CD8-positive, alpha-beta memory T cell (primary cell): ENCODE measurements at regions not wholly inside any gene's neighbourhood (a gene's known extent, or its start where the extent isn't known, plus 50 kb on each side); places are given as distances from the start of the nearest gene placed in this dataset.

Experiments
- CTCF ChIA-PET: fragments of 350-600 bp; sonication (Branson Sonifier 250); formaldehyde crosslinking; loops from one replicate; lab custom pipeline; 2021; ENCODE audit warnings: antibody characterized with exemption; lab: Charles Lee
- POLR2A ChIA-PET: fragments of 350-600 bp; sonication (Branson Sonifier 250); formaldehyde crosslinking; loops from one replicate; lab custom pipeline; 2021; ENCODE audit warnings: antibody characterized with exemption; lab: Charles Lee
- DNase-seq, 5 donors: peaks; one replicate each; pipeline versions ENCODE4 v3.0.0 to v3.0.0-alpha.2; 2020 to 2022; ENCODE audit warnings: mixed read lengths in 1 of 5
- H3K27ac ChIP-seq: one replicate; pipeline ENCODE4 v1.7.0; 2013; ENCODE audit warnings: low read depth, mild to moderate bottlenecking, low read length, moderate library complexity
- H3K27me3 ChIP-seq: 2 replicates; pipeline ENCODE4 v1.7.0; 2013; ENCODE audit warnings: low read length, mild to moderate bottlenecking; ENCODE audit not compliant: insufficient read depth, poor library complexity, severe bottlenecking
- H3K36me3 ChIP-seq: 2 replicates; pipeline ENCODE4 v1.7.0; 2013; ENCODE audit warnings: mild to moderate bottlenecking, low read length, moderate library complexity; ENCODE audit not compliant: insufficient read depth
- H3K4me1 ChIP-seq: 2 replicates; pipeline ENCODE4 v1.7.0; 2013; ENCODE audit warnings: mild to moderate bottlenecking, low read length, moderate library complexity; ENCODE audit not compliant: insufficient read depth
- H3K4me3 ChIP-seq: 2 replicates; pipeline ENCODE4 v1.7.0; 2013; ENCODE audit warnings: mild to moderate bottlenecking, low read length
- H3K9me3 ChIP-seq: 2 replicates; pipeline ENCODE4 v1.7.0; 2013; ENCODE audit warnings: mild to moderate bottlenecking, low read length
- H3K27ac Mint-ChIP-seq, 8 donors: one replicate each; pipeline ENCODE4 v1.8.0; 2020 to 2021; ENCODE audit warnings: mixed read lengths in 8 of 8, mild to moderate bottlenecking in 6 of 8, inconsistent platforms in 3 of 8, moderate library complexity in 3 of 8
- H3K27me3 Mint-ChIP-seq, 2 donors: one replicate each; pipeline ENCODE4 v1.8.0; 2020 to 2021; ENCODE audit warnings: mixed read lengths in 2 of 2, mild to moderate bottlenecking in 1 of 2, moderate library complexity in 1 of 2
- H3K36me3 Mint-ChIP-seq, 3 donors: one replicate each; pipeline ENCODE4 v1.8.0; 2020 to 2021; ENCODE audit warnings: mixed read lengths in 3 of 3, inconsistent platforms in 1 of 3, mild to moderate bottlenecking in 1 of 3
- H3K4me1 Mint-ChIP-seq, 3 donors: one replicate each; pipeline ENCODE4 v1.8.0; 2020 to 2021; ENCODE audit warnings: mixed read lengths in 3 of 3, inconsistent platforms in 1 of 3, mild to moderate bottlenecking in 1 of 3
- H3K4me3 Mint-ChIP-seq, 7 donors: one replicate each; pipeline ENCODE4 v1.8.0; 2020 to 2021; ENCODE audit warnings: mixed read lengths in 7 of 7, mild to moderate bottlenecking in 6 of 7, moderate library complexity in 4 of 7, inconsistent platforms in 2 of 7
- H3K9me3 Mint-ChIP-seq, 5 donors: one replicate each; pipeline ENCODE4 v1.8.0; 2020 to 2022; ENCODE audit warnings: mixed read lengths in 5 of 5, mild to moderate bottlenecking in 3 of 5, moderate library complexity in 2 of 5, inconsistent platforms in 1 of 5

- CTCF ChIA-PET, result no interaction called here
- peaks cover 10% of the 10 kb centered on the region for H3K4me1 ChIP-seq
- Mint-ChIP-seq H3K9me3 (peaks cover 0 to 7% (median 0%) of the 10 kb centered on the region in 5 donors), H3K27ac (no peak overlapping the region), H3K36me3 (peaks cover 0 to 2% (median 0%) of the 10 kb centered on the region in 3 donors), H3K4me3 (no peak overlapping the region), H3K4me1 (peaks cover 2 to 9% (median 4%) of the 10 kb centered on the region in 3 donors), H3K27me3 (peaks cover 0 to 2% of the 10 kb centered on the region in 2 donors)
- POLR2A ChIA-PET, result no interaction called here
- no peak overlapping the region for H3K4me3 ChIP-seq
- no peaks in the 10 kb centered on the region for H3K27me3 ChIP-seq
- DNase-seq, result peak in 1 of 5 donors; percentile 23
- no peaks in the 10 kb centered on the region for H3K9me3 ChIP-seq
- H3K27ac ChIP-seq, result no peak overlapping the region
- H3K36me3 ChIP-seq, result no peaks in the 10 kb centered on the region
These were observed 55.0 kb upstream of the ARHGAP32 start for GRCh38 chr11:129247135-129247534.

DNA sequence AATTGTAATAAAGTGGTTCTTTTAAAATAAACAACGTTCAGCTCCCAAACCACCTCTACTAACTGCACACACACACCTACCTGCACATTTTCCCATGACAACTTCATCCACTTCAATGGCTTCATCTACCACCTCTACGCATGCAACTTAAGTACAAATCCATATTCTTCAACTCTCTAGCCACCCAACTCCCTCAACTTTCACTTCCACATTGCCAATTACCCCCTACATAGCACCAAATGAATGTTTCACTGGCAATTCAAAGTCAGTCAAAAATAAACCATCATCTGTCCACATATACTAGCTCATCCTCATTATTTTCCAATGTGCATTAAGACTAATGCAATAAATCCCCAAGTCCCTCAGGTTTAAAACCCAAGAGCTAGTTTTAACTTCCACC is 50.7 kb upstream of the ARHGAP32 start:
- POLR2A ChIA-PET, result no interaction called here
- Histone ChIP-seq H3K4me3 (no peak overlapping the region), H3K9me3 (no peaks in the 10 kb centered on the region), H3K36me3 (no peaks in the 10 kb centered on the region), H3K27me3 (no peaks in the 10 kb centered on the region), H3K27ac (no peak overlapping the region), H3K4me1 (peaks cover 10% of the 10 kb centered on the region)
- Mint-ChIP-seq H3K36me3 (peaks cover 0 to 4% (median 2%) of the 10 kb centered on the region in 3 donors), H3K9me3 (peaks cover 0 to 7% (median 0%) of the 10 kb centered on the region in 5 donors), H3K27ac (peak overlapping the region in 1 of 8 donors; percentile 39), H3K4me3 (no peak overlapping the region), H3K27me3 (peaks cover 0 to under 1% of the 10 kb centered on the region in 2 donors), H3K4me1 (peaks cover 2 to 9% (median 4%) of the 10 kb centered on the region in 3 donors)
- CTCF ChIA-PET, result interaction anchor here (0.7 kb wide), 1 partner anchor 143 kb away, joined by 3 read pairs; no protein-coding TSS in a partner anchor
- DNase-seq, result no peak
